GM18873 (cell line): ENCODE measurements at regions not wholly inside any gene's neighbourhood (a gene's known extent, or its start where the extent isn't known, plus 50 kb on each side); places are given as distances from the start of the nearest gene placed in this dataset.
A peak's percentile ranks its signal among the peaks of the same experiment; 100 is the strongest.
"Not testable (repeated sequence)": the region's sequence is repeated elsewhere in the genome, so short reads cannot be mapped to it uniquely, and the experiment has no call there.

Source experiments
- ATAC-seq: cut with Tn5 transposase; IDR thresholded peaks from one replicate; pipeline ENCODE4 v1.9.1; 2021; ENCODE audit warnings: mild to moderate bottlenecking, moderate library complexity, moderate number of reproducible peaks; ENCODE audit not compliant: unreplicated experiment, low FRiP score

DNA sequence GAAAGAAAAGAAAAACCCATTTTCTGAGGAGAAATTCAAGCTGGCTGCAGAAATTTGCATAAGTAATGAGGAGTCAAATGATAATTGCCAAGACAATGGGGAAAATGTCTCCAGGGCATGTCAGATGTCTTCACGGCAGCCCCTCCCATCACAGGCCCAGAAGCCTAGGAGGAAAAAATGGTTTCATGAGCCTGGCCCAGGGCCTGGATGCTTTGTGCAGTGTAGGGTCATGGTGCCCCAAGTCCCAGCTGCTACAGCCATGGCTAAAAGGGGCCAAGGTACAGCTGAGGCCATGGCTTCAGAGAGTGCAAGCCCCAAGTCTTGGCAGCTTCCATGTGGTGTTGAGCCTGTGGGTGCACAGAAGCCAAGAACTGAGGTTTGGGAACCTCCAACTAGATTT lies 283.9 kb upstream of the PREP start:
- ATAC-seq = not testable (repeated sequence)

DNA sequence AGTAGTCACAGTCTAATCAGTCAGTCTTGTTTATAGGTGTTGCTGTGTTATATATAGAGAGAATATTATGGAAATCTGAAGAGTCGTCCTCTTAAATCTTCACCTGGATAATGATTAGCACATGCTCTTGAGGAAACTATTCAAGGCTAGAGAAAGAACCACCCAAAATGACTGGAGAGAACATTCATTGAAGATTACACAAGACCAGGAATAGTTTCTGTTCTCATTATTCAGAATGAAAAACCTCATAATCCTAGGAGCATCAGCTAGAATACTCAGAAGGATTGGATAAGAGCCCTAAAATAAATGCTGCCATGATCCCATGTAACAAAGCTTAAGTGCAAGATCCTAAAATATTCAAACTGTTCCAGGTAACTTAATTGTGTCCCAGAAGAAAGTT lies 278.2 kb upstream of the PREP start:
- no peak for ATAC-seq

DNA sequence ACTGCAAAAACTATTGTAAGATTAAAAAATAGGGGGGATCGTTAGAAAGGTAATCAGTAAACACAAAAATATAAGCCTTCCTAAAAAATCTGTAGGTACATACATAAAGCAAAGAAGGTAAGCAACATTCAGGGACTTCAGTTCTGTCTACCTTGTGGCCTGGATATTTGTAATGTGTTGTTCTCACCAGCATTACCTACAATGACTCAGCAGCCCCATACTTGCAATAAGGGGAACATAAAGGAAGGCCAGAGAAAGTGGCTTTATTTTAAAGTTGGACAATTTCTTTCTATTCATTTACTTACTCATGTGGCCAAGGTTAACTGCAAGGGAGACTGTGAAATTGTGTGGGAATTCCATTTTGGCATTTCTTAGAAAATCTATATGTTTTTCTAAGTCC lies 277.2 kb upstream of the PREP start:
- ATAC-seq = no peak

DNA sequence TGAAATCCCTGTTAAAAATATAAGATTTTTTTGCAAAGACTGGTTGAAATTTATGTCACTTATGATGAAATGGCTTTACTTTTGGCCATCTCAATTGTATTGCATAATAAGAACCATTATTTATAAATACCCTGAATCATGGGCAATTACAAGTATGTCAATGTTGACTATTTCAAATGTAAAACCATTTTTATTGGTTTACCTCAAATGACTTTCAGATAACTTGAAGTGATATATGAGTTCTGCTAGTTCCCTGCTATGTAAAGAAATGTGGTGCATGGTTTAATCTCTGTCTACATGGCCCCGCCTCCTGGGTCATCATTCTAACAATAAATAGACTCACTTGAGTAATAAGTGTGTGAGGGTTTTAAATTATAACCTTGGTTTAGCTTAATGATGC lies 275.6 kb upstream of the PREP start:
- no peak for ATAC-seq

DNA sequence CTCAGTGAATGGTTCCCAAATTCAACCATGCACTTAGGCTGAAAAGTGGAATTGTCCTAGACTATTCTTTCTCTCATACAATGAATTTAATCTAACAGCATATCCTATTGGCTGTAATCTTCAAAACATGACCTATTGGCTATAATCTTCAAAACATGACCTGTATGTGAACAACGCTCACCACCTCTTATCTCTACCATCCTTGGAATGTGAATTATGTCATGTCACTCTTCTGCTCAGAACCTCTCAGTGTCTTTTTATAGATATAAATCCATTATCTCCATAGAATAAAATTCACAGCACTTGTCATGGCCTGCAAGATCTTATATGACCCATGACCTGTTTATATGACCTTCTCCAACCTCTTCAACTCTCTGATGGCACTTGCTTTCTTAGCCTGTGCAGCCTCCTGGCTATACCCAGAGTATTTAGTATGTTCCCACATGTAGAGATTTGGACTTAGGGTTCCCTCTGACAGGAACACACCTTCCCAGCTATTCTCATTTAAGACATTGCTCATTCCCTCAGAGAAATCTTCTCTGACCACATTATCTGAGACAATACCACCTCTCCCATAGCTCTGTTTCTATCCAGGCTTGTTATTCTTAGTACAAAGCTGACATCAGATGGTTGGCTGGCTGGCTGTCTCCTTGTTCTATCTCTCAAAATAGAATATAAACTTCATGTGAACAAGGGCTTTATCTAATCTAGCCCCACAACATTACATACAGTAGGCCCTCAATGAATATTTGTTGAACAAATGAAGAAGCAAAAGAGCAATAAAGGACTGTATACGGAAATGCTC lies 275.0 kb upstream of the PREP start:
- ATAC-seq = no peak

DNA sequence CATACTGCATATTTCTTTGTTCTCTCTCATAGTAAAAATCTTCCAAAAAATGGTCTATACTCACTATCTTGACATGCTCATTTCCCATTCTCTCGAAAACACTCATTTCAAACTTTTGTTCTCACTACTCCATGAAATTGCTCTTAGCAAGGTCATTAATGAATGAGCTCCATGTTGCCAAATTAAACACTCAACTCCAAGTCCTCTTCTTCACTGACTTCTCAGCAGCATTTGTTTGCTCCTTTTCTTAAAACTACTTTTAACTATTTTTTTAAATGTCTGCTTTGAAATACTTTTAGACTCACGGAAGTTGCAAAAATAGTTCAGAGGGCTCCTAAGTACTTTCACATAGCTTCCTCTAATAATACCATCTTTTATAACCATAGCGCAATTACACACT lies 274.0 kb upstream of the PREP start:
- no peak for ATAC-seq

DNA sequence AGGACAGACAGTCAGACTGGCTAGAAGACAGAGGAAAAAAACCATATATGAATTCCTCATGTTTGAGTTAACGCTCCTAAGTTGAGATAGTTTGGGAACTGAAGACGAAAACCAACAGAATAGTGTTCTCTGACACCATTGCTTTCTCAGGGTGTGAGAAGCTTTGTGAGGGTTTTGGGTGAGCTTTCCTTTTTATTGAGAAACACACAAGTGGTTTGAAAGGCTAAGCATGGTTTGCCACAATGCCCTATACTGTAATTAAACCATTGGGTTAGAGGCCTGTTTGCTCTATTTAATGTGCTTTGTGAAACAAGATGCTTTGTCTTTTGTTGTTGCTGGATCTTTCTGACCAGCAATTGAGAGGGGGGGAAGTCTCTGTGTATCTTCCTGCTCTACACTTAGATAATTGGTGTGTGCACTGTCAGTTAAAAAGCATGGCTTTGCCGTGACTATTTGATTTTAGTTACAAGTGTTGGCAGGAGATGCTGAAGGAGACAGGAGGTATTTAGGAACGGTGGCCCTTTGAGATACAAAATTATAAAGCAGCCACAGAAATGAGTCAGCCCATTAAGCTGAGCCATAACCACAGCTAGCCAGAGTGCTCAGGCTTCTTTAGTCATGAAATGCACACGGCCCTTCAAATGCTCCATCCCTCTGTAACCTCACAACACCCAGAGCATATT lies 273.0 kb upstream of the PREP start:
- ATAC-seq = no peak

DNA sequence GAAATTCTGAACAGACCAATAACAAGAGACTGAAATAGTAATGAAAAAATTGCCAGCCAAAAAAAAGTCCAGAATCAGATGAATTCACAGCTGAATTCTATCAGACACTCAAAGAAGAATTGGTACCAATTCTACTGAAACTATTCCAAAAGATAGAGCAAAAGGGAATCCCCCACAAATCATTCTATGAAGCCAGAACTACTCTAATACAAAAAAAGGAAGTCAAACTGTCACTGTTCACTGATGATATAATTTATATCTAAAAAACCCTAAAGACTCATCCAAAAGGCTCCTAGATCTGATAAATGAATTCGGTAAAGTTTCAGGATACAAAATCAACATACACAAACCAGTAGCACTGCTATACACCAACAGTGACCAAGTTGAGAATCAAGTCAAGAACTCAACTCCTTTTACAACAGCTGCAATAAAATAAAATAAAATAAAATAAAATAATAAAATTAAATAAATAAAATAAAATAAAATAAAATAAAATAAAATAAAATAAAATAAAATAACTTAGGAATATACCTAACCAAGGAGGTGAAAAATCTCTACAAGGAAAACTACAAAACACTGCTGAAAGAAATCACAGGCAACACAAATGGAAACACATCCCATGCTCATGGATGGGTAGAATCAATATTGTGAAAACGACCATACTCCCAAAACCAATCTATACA lies 270.1 kb upstream of the PREP start:
- not testable (repeated sequence) for ATAC-seq

DNA sequence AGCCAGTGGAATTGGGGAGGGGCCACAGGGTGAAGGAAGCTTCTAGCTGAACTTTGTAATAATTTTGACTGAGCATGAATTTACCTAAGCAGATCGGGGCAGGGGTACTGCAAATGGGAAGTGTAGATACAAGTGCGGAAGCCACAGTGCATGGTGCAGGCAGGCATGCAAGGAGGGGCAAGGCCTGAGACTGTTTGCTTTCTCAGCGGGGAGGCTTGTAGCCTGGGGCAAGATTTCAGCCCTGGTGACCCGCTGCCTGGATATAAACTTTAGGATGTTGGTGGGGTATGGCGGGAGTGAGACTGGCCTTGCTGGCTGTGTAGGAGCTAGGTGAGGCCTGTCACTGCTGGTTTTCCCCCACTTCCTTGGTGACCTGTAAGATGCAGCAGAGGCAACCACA lies 266.4 kb upstream of the PREP start:
- no peak for ATAC-seq

DNA sequence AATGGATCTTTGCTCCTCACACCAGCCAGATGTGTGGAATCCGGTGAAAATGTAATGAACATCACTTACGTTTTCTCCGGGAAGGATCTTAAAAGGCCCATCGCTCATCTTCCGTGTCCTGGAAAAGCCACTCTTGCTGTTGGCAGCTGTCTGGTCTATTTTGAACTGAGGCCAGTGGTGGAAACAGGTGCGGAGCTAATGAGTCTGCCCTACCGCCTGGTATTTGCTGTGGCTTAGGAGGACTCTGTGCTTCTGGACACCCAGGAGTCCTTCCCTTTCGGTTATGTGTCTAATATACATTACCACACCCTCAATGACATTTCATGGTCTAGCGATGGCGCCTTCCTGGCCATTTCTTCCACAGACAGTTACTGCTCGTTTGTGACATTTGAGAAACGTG lies 264.2 kb upstream of the PREP start:
- ATAC-seq = no peak

DNA sequence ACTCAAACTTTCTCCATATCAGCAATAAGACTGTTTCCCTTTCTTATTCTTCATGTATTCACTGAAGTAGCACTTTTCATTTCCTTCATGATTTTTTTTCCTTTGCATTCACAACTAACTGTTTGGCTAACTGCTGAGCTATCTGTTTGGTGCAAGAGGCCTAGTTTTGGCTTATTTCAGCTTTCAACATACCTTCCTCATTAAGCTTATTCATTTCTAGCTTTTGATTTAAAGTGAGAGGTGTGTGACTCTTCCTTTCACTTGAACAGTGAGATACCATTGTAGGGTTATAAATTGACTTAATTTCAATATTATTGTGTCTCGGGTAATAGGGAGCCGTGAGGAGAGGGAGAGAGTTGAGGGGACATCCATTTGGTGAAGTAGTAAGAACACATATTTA lies 262.0 kb upstream of the PREP start:
- ATAC-seq = no peak

DNA sequence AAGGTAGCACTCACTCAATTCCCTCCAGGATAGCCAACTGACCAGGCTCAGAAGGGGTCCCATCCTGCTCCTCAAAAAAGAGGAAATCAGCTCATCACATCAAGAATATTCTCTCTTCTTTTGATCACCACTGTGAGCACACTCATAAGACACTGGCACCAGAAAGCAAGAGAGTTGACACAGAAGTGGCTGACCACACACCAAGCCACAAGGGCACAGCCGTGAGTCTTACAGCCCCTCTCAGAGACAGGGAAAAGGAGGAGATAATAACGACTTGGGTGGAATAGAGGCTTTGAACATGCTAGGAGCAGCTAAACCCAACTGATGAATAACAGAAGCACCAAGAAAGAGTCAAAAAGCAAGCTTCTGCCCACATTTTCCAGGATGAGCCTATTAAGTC lies 249.1 kb upstream of the PREP start:
- ATAC-seq = no peak

DNA sequence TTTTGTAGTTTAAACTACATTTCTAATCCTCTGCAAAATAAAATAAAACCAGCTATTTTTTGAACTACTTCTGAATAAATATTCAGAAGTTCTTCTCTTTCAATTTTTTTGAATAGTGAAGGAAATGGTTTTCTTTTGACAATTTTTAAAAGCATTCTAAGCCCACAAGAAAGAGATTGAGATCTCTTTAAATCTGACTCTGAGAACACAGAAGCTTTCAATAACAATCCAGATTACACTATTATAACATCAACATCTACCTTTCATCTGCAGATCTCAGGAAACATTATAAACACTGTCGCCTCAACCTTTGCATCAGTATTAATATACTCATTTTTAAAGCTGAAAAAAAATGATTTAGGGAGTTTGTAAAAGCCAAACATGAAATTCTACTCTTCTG lies 247.5 kb upstream of the PREP start:
- ATAC-seq = no peak

DNA sequence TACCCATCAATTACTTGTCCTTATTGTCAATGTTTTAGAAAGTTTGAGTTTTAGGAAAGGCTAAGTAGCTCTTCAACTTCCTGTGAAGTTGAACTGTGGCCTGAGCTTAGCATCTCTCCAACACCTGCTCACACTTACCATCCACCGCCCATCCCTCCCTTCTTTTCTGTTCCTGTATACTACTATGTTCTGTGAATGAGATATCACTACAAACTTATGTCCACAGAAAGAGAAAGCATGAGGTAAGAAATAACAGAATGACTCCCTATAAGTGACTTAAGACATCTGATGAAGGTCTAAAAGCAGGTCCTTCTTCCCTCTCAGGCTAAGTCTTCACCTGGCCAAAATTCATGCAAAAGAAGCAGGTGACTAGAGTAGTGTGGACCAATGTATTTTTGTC lies 246.3 kb upstream of the PREP start:
- no peak for ATAC-seq

DNA sequence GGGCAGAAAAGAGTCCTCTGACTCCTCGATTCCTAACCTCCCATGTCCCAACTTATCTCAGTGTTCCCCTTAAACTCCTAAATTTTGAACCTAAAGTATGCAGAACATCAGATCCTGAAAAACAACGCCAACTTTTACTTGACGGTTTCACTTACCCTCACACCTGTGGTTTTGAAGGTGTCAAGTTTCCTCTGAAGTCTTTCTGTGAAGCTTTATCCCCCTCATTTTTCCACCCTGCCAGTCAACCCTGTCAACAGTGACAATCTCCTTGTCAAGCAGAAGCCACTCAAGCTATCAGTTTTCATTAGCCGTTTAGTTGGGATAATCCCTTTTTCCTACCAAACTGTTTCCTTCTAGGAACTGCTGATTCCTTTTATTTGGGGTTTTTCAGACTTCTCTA lies 245.4 kb upstream of the PREP start:
- no peak for ATAC-seq

DNA sequence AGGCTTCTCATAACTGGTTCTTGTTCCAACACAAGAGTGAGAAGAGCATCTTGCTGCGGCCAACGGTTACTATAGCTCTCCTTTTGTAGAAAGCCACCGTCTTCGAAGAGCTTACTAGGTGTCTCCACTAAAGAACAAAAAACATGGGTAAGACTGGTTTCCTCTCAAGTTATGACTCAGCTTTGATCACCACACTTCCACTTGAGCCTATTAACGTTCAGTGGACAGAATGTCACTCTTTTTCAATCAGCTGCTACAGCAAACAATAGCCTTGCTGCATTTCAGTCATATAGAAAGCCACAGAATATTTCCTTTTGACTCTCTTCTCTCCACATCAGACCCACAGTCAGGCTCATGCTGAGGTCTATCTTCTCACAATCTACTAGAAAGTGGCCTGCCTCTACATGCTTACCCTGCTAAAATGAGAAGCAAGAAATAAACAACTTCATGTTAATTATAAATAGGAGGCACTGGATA lies 243.5 kb upstream of the PREP start:
- peak; percentile 93 for ATAC-seq

DNA sequence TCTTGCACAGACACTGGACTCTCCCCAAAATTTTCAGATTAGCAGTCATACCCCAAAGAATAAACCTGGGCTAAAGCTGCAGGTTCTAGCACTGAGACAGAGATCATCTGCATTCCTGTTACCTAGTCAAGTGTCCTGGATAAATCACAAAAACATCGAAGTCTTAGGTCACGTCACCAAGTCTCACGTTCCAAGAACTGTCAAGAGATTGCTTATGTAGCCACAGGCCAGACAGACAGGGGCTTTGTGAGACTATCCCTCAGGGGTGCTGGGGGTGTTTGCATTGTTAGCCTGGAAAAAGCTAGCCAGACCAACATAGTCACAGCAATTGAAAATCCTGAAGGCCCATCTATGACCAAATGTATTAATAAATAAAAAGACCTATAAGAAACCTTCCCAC lies 243.1 kb upstream of the PREP start:
- ATAC-seq = no peak

DNA sequence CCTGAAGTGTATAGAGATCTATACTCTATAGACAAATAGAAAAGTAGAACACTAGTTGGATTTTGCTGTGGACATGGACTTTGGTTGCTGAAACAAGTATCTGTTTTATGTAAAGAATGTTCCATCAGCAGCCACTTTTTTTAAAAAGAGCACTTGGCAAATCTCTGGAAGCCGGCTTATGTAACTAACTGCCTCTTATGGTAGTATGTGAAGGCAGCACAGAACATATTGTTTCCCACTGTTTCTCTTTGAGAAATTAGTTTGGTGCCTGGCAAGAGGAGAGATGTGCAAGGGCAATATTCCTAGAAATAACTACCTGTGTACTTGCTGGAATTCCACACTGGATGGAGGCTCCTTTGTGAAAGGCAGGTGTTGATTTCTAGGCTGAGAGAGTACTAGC lies 242.3 kb upstream of the PREP start:
- no peak for ATAC-seq

DNA sequence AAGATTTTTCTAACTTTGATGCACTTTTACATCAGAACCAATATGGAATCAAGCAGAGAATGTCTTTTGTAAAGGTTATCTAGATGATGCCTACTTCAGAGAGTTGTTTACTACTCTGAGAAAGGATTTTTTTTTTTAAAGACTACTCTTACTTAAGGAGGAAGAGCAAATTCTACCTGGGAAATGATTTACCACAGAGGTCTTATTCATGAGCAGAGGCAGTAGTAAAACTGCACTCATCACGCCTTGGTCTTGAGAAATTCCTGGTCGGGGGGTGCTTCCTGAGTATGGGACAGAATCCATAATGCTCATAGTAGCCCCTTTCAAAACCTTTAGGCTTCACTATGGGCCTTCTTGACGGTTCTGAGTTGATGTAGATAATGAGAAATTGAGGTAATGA lies 241.8 kb upstream of the PREP start:
- ATAC-seq = no peak

DNA sequence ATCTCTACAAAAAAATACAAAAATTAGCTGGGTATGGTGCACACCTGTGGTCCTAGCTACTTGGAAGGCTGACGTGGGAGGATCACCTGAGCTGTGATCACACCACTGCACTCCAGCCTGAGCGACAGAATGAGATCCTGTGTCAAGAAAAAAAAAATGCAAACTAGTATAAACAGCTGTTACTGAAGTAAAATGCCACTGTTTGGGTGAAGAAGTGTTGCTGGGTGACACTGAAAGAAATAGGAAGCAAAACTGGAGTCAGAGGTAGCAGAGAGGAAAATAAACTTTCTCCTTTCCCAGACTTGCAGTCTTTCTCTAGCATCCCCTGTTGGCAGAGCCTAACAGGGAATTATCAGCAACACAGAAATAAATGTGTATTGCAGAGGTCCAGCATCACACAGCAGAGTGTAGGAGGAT lies 241.2 kb upstream of the PREP start:
- ATAC-seq = no peak

DNA sequence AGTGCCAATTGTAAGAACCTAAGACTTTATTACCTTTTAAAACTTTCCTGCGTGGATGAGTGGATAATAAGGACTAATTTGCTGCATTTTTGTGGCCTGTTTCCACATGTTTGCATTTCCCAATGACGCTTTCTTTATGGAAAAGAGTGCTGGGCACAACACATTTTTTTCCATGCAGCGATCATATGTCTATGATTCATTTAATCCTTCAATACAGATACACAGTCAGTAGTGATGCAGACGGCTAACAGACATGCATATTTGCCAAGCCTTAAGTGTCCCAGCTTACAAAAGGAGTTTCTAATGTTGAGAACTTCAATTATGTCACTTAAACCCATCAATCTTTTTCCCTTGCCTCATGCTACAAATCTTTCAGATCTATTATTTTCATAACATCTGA lies 239.8 kb upstream of the PREP start:
- no peak for ATAC-seq

DNA sequence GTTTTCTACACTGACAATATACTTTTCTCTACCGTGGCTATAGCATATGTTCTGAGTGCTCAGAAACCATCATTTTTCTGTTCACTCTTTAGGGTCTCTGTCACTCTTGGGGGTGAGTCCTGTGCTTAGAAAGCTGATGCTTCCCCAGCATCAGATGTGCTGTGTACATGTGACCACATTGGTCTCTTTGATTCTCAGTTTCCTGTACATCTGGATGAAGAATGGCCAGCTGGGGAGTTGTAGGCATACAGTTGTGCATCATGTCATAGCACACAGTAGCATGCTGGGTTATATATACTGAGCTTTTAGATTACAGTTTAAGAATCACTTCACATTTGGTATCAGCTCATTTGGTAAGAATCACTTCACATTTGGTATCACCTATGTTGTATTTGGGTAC lies 238.6 kb upstream of the PREP start:
- ATAC-seq = no peak
